Esophagus muscularis mucosa (tissue), 3 donors: ENCODE measurements at regions not wholly inside any gene's neighbourhood (a gene's known extent, or its start where the extent isn't known, plus 50 kb on each side); places are given as distances from the start of the nearest gene placed in this dataset.

ENCODE experiments used
- POLR2AphosphoS5 ChIP-seq, 2 donors: sonication (generic); formaldehyde crosslinking; IDR thresholded peaks; one replicate each; pipeline ENCODE4 v1.6.1; 2017; ENCODE audit warnings: antibody characterized with exemption in 2 of 2
- TF ChIP-seq, protein P1 (sequence below), 3 experiments: fragments of 200-600 bp in 2 of 3; fragments of 450-650 bp in 1 of 3; sonication (generic) in 2 of 3; IDR thresholded peaks; one replicate each; pipeline ENCODE4 v1.5.1; 2017 to 2019; ENCODE audit warnings: antibody characterized with exemption in 3 of 3, mild to moderate bottlenecking in 2 of 3, moderate library complexity in 1 of 3

DNA sequence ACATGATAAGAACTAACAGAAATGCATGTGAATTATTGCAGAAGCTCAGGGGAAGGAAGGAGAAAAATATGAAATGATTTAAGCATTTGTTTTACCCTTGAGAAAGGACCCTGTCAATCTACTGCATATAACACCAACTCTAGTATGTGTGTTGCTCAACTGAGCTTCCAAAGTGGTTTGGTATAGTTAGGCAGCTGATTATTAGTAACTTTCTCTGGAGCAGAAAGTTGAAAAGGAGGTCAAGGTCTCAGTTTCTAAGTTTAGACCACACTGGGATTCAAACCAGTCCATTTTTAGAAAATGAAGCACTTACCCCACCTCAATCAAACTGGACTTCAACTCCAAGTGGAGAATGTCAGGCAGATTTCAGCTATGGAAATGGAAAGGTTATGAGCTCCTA, 123.3 kb upstream of the CDC42EP3 start:
- TF ChIP-seq, protein P1, sequence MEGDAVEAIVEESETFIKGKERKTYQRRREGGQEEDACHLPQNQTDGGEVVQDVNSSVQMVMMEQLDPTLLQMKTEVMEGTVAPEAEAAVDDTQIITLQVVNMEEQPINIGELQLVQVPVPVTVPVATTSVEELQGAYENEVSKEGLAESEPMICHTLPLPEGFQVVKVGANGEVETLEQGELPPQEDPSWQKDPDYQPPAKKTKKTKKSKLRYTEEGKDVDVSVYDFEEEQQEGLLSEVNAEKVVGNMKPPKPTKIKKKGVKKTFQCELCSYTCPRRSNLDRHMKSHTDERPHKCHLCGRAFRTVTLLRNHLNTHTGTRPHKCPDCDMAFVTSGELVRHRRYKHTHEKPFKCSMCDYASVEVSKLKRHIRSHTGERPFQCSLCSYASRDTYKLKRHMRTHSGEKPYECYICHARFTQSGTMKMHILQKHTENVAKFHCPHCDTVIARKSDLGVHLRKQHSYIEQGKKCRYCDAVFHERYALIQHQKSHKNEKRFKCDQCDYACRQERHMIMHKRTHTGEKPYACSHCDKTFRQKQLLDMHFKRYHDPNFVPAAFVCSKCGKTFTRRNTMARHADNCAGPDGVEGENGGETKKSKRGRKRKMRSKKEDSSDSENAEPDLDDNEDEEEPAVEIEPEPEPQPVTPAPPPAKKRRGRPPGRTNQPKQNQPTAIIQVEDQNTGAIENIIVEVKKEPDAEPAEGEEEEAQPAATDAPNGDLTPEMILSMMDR (IDR thresholded peaks at IDR 0.05) = no peak
- no peak for TF ChIP-seq POLR2AphosphoS5 (IDR thresholded peaks at IDR 0.05)
